HL-60 (cell line): ENCODE measurements at regions not wholly inside any gene's neighbourhood (a gene's known extent, or its start where the extent isn't known, plus 50 kb on each side); places are given as distances from the start of the nearest gene placed in this dataset.

Experiments
- DNase-seq, 2 experiments: peaks; one replicate each; pipeline ENCODE4 v3.0.0-alpha.2; 2010 to 2020; ENCODE audit warnings: low read depth in 1 of 2, low spot score in 1 of 2
- H3K27ac ChIP-seq: fragments of 250-450 bp; sonication (Bioruptor Pico); replicated peaks from 2 replicates; pipeline ENCODE4 v1.5.1; 2020; ENCODE audit warnings: mild to moderate bottlenecking, moderate library complexity
- H3K27me3 ChIP-seq: fragments of 250-450 bp; sonication (Bioruptor Pico); 2 replicates; pipeline ENCODE4 v1.5.1; 2021; ENCODE audit warnings: mild to moderate bottlenecking, moderate library complexity; ENCODE audit not compliant: insufficient read depth, poor library complexity, severe bottlenecking
- H3K4me3 ChIP-seq: replicated peaks from 2 replicates; pipeline ENCODE4 v1.5.1; 2011; ENCODE audit warnings: mild to moderate bottlenecking, control low read depth, low read length; ENCODE audit not compliant: insufficient read depth
- GABPA ChIP-seq: IDR thresholded peaks from 2 replicates; pipeline ENCODE4 v1.6.1; 2012; ENCODE audit warnings: low read depth
- POLR2AphosphoS5 ChIP-seq: IDR thresholded peaks from 2 replicates; pipeline ENCODE4 v1.6.1; 2012; ENCODE audit warnings: low read depth
- REST ChIP-seq: IDR thresholded peaks from 2 replicates; pipeline ENCODE4 v1.6.1; 2012; ENCODE audit warnings: low read depth; ENCODE audit not compliant: insufficient replicate concordance
- SPI1 ChIP-seq: IDR thresholded peaks from 2 replicates; pipeline ENCODE4 v1.6.1; 2012; ENCODE audit warnings: low read depth, mild to moderate bottlenecking, borderline replicate concordance
- TF ChIP-seq, protein P1 (sequence below): IDR thresholded peaks from one replicate; pipeline ENCODE4 v1.5.1; 2011; ENCODE audit warnings: low read length, control low read depth, inconsistent platforms; ENCODE audit not compliant: insufficient read depth

DNA sequence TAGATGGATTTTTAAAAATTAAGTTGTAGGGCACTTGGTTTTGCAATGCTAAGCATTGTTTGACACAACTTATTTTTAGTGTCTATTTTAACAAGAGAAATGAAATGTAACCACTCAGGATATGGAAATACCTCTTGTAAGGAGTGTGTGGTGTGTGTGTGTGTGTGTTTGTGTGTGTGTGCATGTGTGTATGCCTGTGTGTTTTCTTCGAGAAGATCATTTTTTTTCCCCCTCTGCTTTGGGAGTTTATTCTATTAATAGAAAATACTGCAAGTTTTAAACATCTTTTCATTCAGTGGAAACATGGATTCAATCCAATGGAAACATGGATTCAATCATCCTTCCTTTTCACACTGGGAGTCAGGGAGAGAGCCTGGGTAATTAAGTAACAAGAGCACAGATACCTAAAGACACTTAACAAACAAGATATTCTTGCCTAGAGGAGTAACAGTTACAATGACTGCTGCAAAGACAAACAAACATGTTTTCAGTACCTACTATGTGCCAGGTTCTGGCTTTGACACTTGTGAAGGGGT lies 567.2 kb upstream of the TBL1XR1 start:
- no peak for DNase-seq
- H3K27ac ChIP-seq: no peak overlapping the region
- H3K27me3 ChIP-seq: no peaks in the 10 kb centered on the region
- TF ChIP-seq, protein P1, sequence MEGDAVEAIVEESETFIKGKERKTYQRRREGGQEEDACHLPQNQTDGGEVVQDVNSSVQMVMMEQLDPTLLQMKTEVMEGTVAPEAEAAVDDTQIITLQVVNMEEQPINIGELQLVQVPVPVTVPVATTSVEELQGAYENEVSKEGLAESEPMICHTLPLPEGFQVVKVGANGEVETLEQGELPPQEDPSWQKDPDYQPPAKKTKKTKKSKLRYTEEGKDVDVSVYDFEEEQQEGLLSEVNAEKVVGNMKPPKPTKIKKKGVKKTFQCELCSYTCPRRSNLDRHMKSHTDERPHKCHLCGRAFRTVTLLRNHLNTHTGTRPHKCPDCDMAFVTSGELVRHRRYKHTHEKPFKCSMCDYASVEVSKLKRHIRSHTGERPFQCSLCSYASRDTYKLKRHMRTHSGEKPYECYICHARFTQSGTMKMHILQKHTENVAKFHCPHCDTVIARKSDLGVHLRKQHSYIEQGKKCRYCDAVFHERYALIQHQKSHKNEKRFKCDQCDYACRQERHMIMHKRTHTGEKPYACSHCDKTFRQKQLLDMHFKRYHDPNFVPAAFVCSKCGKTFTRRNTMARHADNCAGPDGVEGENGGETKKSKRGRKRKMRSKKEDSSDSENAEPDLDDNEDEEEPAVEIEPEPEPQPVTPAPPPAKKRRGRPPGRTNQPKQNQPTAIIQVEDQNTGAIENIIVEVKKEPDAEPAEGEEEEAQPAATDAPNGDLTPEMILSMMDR: no peak
- TF ChIP-seq SPI1 (no peak), GABPA (no peak), REST (no peak), POLR2AphosphoS5 (no peak)
- H3K4me3 ChIP-seq: no peak overlapping the region

- no peak overlapping the region for H3K27ac ChIP-seq
- H3K4me3 ChIP-seq: no peak overlapping the region
- H3K27me3 ChIP-seq: no peaks in the 10 kb centered on the region
- DNase-seq: no peak
- TF ChIP-seq GABPA (no peak), SPI1 (no peak), REST (no peak), POLR2AphosphoS5 (no peak)
- TF ChIP-seq, protein P1: no peak
Observed at GRCh38 chr3:177764933-177765332, 567.7 kb upstream of the TBL1XR1 start.

DNA sequence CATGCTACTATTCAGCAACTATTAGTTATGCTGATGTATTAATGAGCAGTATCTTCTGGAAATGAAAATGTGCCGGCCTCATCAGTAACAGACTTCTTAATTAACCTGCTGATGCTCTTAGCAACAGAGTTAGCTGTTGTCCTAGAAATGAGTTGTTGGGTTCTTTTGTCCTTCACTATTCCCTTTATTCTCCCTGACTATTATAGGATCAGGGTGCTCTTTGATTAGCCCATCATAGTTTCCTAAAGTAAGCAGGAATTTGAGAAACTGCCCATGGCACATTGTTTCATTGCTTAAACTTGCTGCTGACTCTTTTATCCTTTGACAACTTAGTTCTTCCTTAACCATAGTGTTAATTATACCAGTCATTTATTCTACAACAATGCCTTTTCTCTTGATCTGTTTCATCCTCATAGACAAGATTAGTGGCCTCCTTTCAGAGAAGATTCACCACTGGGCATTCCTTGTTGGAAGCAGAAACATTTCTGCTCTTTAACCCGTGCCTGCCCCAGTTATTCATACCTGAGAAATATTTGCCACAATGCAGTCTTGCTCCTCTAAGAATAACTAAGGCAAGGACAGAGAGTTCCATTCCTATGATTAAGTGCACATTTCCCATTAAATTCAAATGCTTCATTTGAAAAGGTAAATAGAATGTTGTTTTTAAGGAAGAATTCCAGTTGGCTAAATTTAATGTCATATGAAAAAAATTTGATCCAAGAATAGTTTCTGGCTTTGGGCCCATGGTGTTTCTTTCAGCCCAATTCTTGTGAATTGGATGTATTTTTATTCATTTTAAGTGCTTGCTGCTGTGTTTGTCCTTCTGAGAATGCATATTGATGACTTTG lies 573.3 kb upstream of the TBL1XR1 start:
- no peak overlapping the region for H3K27ac ChIP-seq
- TF ChIP-seq SPI1 (no peak), POLR2AphosphoS5 (no peak), REST (no peak), GABPA (no peak)
- TF ChIP-seq, protein P1: no peak
- no peaks in the 10 kb centered on the region for H3K27me3 ChIP-seq
- no peak overlapping the region for H3K4me3 ChIP-seq
- DNase-seq: no peak
